Lung (tissue), 11 donors: ENCODE measurements at regions not wholly inside any gene's neighbourhood (a gene's known extent, or its start where the extent isn't known, plus 50 kb on each side); places are given as distances from the start of the nearest gene placed in this dataset.

Experiments
- ATAC-seq: fragments of 200-7000 bp; cut with Tn5 transposase; one replicate; pipeline ENCODE4 v1.9.1; 2020; ENCODE audit warnings: moderate number of reproducible peaks; ENCODE audit not compliant: insufficient read depth, low FRiP score
- DNase-seq, 3 donors: peaks; one replicate each; pipeline ENCODE4 v3.0.0-alpha.2; 2013 to 2017
- H3K27ac ChIP-seq, 2 donors: one replicate each; pipeline ENCODE4 v1.5.1; 2013; ENCODE audit warnings: mild to moderate bottlenecking in 2 of 2, moderate library complexity in 2 of 2, control low read depth in 1 of 2, inconsistent platforms in 1 of 2, low read depth in 1 of 2, low read length in 1 of 2
- H3K27me3 ChIP-seq, 3 donors: one replicate each; pipeline ENCODE4 v1.5.1; 2013; ENCODE audit warnings: low read length in 2 of 3; ENCODE audit not compliant: control insufficient read depth in 3 of 3, insufficient read depth in 3 of 3
- H3K36me3 ChIP-seq, 4 donors: one replicate each; pipeline ENCODE4 v1.5.1; 2013; ENCODE audit warnings: low read length in 4 of 4, mild to moderate bottlenecking in 1 of 4, moderate library complexity in 1 of 4; ENCODE audit not compliant: control insufficient read depth in 4 of 4, insufficient read depth in 4 of 4
- H3K4me1 ChIP-seq, 5 donors: one replicate each; pipeline ENCODE4 v1.5.1; 2013; ENCODE audit warnings: low read length in 5 of 5, mild to moderate bottlenecking in 2 of 5, moderate library complexity in 1 of 5; ENCODE audit not compliant: control insufficient read depth in 5 of 5, insufficient read depth in 5 of 5
- H3K4me3 ChIP-seq: one replicate; pipeline ENCODE4 v1.5.1; 2013; ENCODE audit warnings: mild to moderate bottlenecking, control low read depth, moderate library complexity
- H3K9ac ChIP-seq, 2 donors: one replicate each; pipeline ENCODE4 v1.5.1; 2013; ENCODE audit warnings: low read length in 2 of 2, control low read depth in 1 of 2; ENCODE audit not compliant: insufficient read depth in 1 of 2
- H3K9me3 ChIP-seq, 4 donors: one replicate each; pipeline ENCODE4 v1.5.1; 2013; ENCODE audit warnings: low read length in 3 of 4, mild to moderate bottlenecking in 1 of 4, moderate library complexity in 1 of 4; ENCODE audit not compliant: control insufficient read depth in 4 of 4, insufficient read depth in 3 of 4
- CTCF ChIP-seq: IDR thresholded peaks from 2 replicates; pipeline ENCODE4 v1.5.1; 2012; ENCODE audit warnings: mild to moderate bottlenecking; ENCODE audit errors: control extremely low read depth, extremely low read depth
- WGBS, 2 donors: extraction: QIAGEN DNeasy Blood & Tissue Kit; methylation state at CpG; one replicate each; pipeline ENCODE4 v1.1.7; 2013; 5-methylcytosine and 5-hydroxymethylcytosine counted together
- donor health status: control.
- donor health status: control.
- donor health status: Bipolar disorder and iron deficiency.
- donor health status: healthy.
- donor health status: DM: yes; HTN: yes; CAD: no.

GRCh38 chr1:58003988-58004387, 542.5 kb downstream of the OMA1 start:
- no peak overlapping the region for H3K9ac ChIP-seq
- H3K4me3 ChIP-seq, result no peak overlapping the region
- ATAC-seq (no peak), DNase-seq (no peak)
- H3K4me1 ChIP-seq, result peaks cover 0 to 15% (median 0%) of the 10 kb centered on the region in 5 donors
- no peak overlapping the region for H3K27ac ChIP-seq
- no peaks in the 10 kb centered on the region for H3K27me3 ChIP-seq
- no peaks in the 10 kb centered on the region for H3K36me3 ChIP-seq
- H3K9me3 ChIP-seq, result no peaks in the 10 kb centered on the region
- 91 to 97% methylated on average over 3 of the region's 3 CpGs for WGBS, 2 donors
- TF ChIP-seq CTCF, result no peak

GRCh38 chr1:58003059-58003458, 543.5 kb downstream of the OMA1 start:
- no peak overlapping the region for H3K27ac ChIP-seq
- WGBS, 2 donors, result 78 to 83% methylated on average over 3 of the region's 3 CpGs
- no peaks in the 10 kb centered on the region for H3K27me3 ChIP-seq
- peaks cover 0 to under 1% (median 0%) of the 10 kb centered on the region in 4 donors for H3K9me3 ChIP-seq
- no peak for ATAC-seq
- H3K4me3 ChIP-seq, result no peak overlapping the region
- no peak for DNase-seq
- no peak overlapping the region for H3K9ac ChIP-seq
- H3K4me1 ChIP-seq, result peaks cover 0 to 15% (median 0%) of the 10 kb centered on the region in 5 donors
- no peak for TF ChIP-seq CTCF
- H3K36me3 ChIP-seq, result no peaks in the 10 kb centered on the region

GRCh38 chr1:58000821-58001220, 545.7 kb downstream of the OMA1 start:
- ATAC-seq, result no peak

More at GRCh38 chr1:58000821-58001220, 545.7 kb downstream of the OMA1 start:
- 86 to 89% methylated on average over 1 of the region's 1 CpG for WGBS, 2 donors
- Histone ChIP-seq H3K4me1 (peaks cover 0 to 15% (median 0%) of the 10 kb centered on the region in 5 donors), H3K9ac (no peak overlapping the region), H3K9me3 (peaks cover 0 to 13% (median 2%) of the 10 kb centered on the region in 4 donors), H3K36me3 (no peaks in the 10 kb centered on the region), H3K27ac (no peak overlapping the region), H3K4me3 (no peak overlapping the region), H3K27me3 (no peaks in the 10 kb centered on the region)
- no peak for DNase-seq
- TF ChIP-seq CTCF, result no peak
